ENCODE measurements at regions not wholly inside any gene's neighbourhood (a gene's known extent, or its start where the extent isn't known, plus 50 kb on each side); places are given as distances from the start of the nearest gene placed in this dataset.

GRCh38 chr1:55695151-55695550 is 480.0 kb upstream of the USP24 start:
- Histone ChIP-seq H3K27ac (peak overlapping the region in 2 of 4 donors; percentile 7 to 36), H3K27me3 (no peaks in the 10 kb centered on the region), H3K36me3 (no peaks in the 10 kb centered on the region), H3K9me3 (no peaks in the 10 kb centered on the region), H3K4me1 (peaks cover 0 to 7% (median 0%) of the 10 kb centered on the region in 4 donors), H3K4me3 (no peak overlapping the region)
- WGBS, 2 donors, result 82 to 84% methylated on average over 4 of the region's 4 CpGs
- TF ChIP-seq POLR2A (IDR thresholded peaks at IDR 0.05) (no peak), EP300 (IDR thresholded peaks at IDR 0.05) (no peak), CTCF (IDR thresholded peaks at IDR 0.05) (no peak)
- DNase-seq (ENCODE audit: low spot score in 2 of 2), result no peak

- Histone ChIP-seq H3K4me3 (no peak overlapping the region), H3K27me3 (no peaks in the 10 kb centered on the region), H3K27ac (no peak overlapping the region), H3K36me3 (no peaks in the 10 kb centered on the region), H3K4me1 (peaks cover 0 to 11% (median 0%) of the 10 kb centered on the region in 4 donors), H3K9me3 (no peaks in the 10 kb centered on the region)
- 80 to 83% methylated on average over 2 of the region's 2 CpGs for WGBS, 2 donors
- no peak for TF ChIP-seq EP300 (IDR thresholded peaks at IDR 0.05)
- no peak for TF ChIP-seq CTCF (IDR thresholded peaks at IDR 0.05)
- no peak for TF ChIP-seq POLR2A (IDR thresholded peaks at IDR 0.05)
- no peak for DNase-seq (ENCODE audit: low spot score in 2 of 2)
Observed at GRCh38 chr1:55694310-55694801, 479.2 kb upstream of the USP24 start.

- Histone ChIP-seq H3K27ac (no peak overlapping the region), H3K4me1 (peaks cover 0 to 11% (median 0%) of the 10 kb centered on the region in 4 donors), H3K36me3 (no peaks in the 10 kb centered on the region), H3K27me3 (no peaks in the 10 kb centered on the region), H3K4me3 (no peak overlapping the region), H3K9me3 (no peaks in the 10 kb centered on the region)
- DNase-seq (ENCODE audit: low spot score in 2 of 2), result no peak
- WGBS, 2 donors, result 89 to 96% methylated on average over 1 of the region's 1 CpG
- no peak for TF ChIP-seq EP300 (IDR thresholded peaks at IDR 0.05)
- TF ChIP-seq CTCF (IDR thresholded peaks at IDR 0.05), result no peak
- TF ChIP-seq POLR2A (IDR thresholded peaks at IDR 0.05), result no peak
Observed at GRCh38 chr1:55692726-55693125, 477.6 kb upstream of the USP24 start.

- no peaks in the 10 kb centered on the region for H3K36me3 ChIP-seq
- peak; percentile 58 to 71 for DNase-seq (ENCODE audit: low spot score in 2 of 2)
- no peaks in the 10 kb centered on the region for H3K9me3 ChIP-seq
- TF ChIP-seq EP300 (IDR thresholded peaks at IDR 0.05) (peak in 1 of 2 donors; percentile 77), CTCF (IDR thresholded peaks at IDR 0.05) (no peak)
- WGBS, 2 donors, result 57 to 60% methylated on average over 4 of the region's 4 CpGs
- H3K4me1 ChIP-seq, result peaks cover 0 to 11% (median 0%) of the 10 kb centered on the region in 4 donors
- H3K27me3 ChIP-seq, result no peaks in the 10 kb centered on the region
- H3K27ac ChIP-seq, result peak overlapping the region in 1 of 4 donors; percentile 61
- H3K4me3 ChIP-seq, result no peak overlapping the region
Observed at GRCh38 chr1:55690366-55690765, 475.2 kb upstream of the USP24 start.

- H3K9me3 ChIP-seq, result no peaks in the 10 kb centered on the region
Observed at GRCh38 chr1:55689800-55690199, 474.6 kb upstream of the USP24 start.

More at GRCh38 chr1:55689800-55690199, 474.6 kb upstream of the USP24 start:
- H3K36me3 ChIP-seq, result no peaks in the 10 kb centered on the region
- DNase-seq (ENCODE audit: low spot score in 2 of 2), result no peak
- WGBS, 2 donors, result 79 to 85% methylated on average over 3 of the region's 3 CpGs
- H3K27me3 ChIP-seq, result no peaks in the 10 kb centered on the region
- no peak overlapping the region for H3K4me3 ChIP-seq
- peak overlapping the region in 1 of 4 donors; percentile 21 for H3K27ac ChIP-seq
- H3K4me1 ChIP-seq, result peaks cover 0 to 11% (median 0%) of the 10 kb centered on the region in 4 donors
- TF ChIP-seq EP300 (IDR thresholded peaks at IDR 0.05) (no peak), CTCF (IDR thresholded peaks at IDR 0.05) (no peak), POLR2A (IDR thresholded peaks at IDR 0.05) (no peak)

Measured in tibial nerve (tissue), 4 donors.